Epithelial cell of esophagus (primary cell): ENCODE measurements at regions not wholly inside any gene's neighbourhood (a gene's known extent, or its start where the extent isn't known, plus 50 kb on each side); places are given as distances from the start of the nearest gene placed in this dataset.

Experiments used
- DNase-seq: peaks from one replicate; pipeline ENCODE4 v3.0.0; 2010; ENCODE audit warnings: low read depth
- H3K4me3 ChIP-seq: 2 replicates; pipeline ENCODE4 v1.5.1; 2011; ENCODE audit warnings: mild to moderate bottlenecking, low read length, control low read depth
- TF ChIP-seq, protein P1 (sequence below): IDR thresholded peaks from 2 replicates; pipeline ENCODE4 v1.5.1; 2011; ENCODE audit warnings: low read depth, mild to moderate bottlenecking, low read length, control low read depth, inconsistent platforms; ENCODE audit not compliant: insufficient read depth; ENCODE audit errors: missing control alignments

DNA sequence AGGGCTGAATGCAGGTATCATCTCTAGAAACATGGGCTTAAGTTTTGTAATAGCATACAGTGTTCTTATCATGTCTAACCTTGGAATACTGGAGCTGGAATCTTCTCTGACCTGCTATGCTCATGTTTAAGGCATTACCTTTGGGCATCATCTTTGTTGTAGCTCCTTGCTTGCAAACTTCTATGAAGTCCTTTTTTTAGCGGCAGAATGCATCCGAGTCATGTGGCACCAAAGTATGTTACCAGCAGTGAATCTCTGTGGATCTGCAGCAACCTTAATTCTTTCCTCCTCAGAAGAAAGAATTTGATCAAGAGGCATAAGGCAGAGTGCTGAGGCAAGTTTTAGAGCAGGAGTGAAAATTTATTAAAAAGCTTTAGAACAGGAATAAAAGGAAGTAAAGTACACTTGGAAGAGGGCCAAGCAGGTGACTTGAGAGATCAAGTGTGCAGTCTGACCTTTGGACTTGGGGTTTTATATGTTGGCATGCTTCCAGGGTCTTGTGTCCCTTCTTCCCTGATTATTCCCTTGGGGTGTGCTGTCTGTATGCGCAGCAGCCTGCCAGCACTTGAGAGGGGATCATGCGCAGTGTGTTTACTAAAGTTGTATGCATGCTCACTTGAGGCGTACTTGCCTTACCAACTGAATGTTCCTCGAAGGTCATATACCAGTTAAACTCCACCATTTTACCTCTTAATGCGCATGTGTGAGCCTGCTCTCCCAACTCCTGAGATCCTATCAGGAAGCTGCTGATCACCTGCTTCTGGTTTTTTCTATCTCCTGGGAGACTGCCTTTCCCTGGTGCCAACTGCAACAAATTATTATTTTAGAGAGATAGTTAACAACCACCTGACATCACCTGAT, 115.5 kb downstream of the LACC1 start:
- no peak for DNase-seq
- no peak overlapping the region for H3K4me3 ChIP-seq
- TF ChIP-seq, protein P1, sequence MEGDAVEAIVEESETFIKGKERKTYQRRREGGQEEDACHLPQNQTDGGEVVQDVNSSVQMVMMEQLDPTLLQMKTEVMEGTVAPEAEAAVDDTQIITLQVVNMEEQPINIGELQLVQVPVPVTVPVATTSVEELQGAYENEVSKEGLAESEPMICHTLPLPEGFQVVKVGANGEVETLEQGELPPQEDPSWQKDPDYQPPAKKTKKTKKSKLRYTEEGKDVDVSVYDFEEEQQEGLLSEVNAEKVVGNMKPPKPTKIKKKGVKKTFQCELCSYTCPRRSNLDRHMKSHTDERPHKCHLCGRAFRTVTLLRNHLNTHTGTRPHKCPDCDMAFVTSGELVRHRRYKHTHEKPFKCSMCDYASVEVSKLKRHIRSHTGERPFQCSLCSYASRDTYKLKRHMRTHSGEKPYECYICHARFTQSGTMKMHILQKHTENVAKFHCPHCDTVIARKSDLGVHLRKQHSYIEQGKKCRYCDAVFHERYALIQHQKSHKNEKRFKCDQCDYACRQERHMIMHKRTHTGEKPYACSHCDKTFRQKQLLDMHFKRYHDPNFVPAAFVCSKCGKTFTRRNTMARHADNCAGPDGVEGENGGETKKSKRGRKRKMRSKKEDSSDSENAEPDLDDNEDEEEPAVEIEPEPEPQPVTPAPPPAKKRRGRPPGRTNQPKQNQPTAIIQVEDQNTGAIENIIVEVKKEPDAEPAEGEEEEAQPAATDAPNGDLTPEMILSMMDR = no peak

DNA sequence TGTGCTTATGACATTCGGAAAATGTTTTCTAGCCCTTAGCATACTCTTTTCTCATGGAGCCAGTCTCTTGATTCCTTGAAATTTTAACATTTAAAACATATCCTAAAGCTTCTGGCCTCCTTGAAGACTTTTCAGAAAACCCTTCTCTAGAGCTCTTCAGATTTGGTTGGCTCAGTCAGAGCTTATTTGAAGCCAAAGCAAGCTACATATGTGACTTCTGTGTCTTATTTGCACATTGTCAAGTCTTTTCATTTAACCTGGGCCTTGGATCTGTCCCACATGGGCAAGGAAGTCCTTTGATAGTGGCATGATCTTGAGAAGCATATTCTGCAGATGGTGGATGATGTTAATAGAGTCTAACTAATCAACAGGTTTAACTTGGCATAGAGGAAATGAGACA, 116.5 kb downstream of the LACC1 start:
- DNase-seq = no peak
- H3K4me3 ChIP-seq = no peak overlapping the region
- TF ChIP-seq, protein P1 = no peak

DNA sequence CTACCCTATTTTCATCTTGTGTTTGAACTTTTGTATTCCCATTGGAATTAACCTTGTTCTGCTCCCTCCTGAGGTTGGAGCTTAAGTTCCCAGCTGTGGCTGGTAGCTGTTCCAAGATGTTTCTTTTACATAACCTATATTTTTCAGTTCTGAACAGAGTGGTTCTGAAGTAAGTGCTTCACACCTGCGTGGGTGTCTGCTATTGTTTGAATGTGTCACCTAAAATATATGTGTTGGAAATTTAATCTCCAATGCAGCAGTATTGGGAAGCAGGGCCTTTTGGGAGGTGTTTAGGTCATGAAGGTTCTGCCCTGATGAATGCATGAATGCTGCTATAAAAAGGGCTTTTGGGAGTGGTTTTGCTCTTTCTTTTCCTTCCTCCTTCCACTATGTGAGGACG, 123.8 kb downstream of the LACC1 start:
- H3K4me3 ChIP-seq = no peak overlapping the region
- DNase-seq = no peak
- TF ChIP-seq, protein P1 = no peak

DNA sequence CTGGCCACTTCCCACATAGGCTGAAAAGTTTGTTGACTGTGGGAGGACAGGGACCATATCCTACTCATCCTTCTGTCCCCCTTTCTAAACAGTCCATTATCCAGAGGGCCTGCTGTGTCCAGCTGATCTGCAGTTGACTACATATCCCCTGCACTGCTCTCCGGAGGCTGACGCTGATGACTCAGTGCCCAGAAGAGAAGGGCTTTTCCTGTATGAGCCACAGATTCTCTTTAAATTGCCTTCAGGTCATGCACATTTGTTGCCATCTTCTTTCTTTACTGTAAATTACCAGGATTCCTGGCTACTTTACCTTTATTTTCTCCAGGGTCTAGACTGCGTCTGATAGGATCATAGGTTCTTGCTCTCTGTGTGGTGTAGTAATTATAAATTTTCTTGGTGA, 125.2 kb downstream of the LACC1 start:
- H3K4me3 ChIP-seq = no peak overlapping the region
- peak; percentile 77 for DNase-seq
- TF ChIP-seq, protein P1 = no peak

DNA sequence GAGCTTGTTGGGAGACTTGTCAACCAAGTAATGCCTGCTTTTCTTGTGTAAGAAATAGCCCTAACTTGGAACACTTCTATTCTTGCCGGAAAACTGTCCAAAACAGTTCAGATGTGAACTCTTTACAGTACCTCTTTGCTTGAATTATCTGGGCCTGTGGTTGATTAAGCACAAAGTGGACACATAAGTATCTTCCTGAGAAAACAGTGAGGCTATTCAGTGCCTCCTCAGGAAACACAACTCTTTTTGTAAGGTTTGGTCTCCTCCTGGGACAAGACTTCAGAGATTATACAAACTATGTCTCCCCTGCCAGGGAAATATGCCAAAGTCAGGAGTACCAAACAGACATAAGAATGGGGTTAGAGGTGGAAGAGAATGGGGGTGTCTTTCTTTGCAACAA, 127.7 kb downstream of the LACC1 start:
- TF ChIP-seq, protein P1 = no peak
- DNase-seq = no peak
- H3K4me3 ChIP-seq = no peak overlapping the region

DNA sequence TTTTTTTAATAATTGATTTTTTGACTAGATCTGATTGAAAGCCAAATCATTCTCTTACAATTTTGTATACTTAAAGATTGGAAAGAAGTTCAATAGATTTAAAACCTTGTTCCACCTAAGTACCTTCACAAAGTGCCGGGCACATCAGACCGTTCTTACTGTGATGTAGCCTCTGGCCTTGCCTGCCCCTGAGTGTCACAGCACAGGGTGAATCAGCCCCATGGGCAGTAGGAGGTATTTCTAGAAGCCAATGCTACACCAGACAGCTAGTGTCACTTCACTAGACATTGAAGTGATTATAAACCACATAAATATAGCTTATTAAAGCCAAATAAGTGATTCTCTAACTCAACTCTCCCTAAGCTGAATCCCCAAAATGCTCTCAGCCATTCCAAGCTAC, 131.3 kb downstream of the LACC1 start:
- no peak for DNase-seq
- TF ChIP-seq, protein P1 = no peak

More for the DNA sequence above, 131.3 kb downstream of the LACC1 start:
- no peak overlapping the region for H3K4me3 ChIP-seq
